ENCODE measurements at regions not wholly inside any gene's neighbourhood (a gene's known extent, or its start where the extent isn't known, plus 50 kb on each side); places are given as distances from the start of the nearest gene placed in this dataset.

DNA sequence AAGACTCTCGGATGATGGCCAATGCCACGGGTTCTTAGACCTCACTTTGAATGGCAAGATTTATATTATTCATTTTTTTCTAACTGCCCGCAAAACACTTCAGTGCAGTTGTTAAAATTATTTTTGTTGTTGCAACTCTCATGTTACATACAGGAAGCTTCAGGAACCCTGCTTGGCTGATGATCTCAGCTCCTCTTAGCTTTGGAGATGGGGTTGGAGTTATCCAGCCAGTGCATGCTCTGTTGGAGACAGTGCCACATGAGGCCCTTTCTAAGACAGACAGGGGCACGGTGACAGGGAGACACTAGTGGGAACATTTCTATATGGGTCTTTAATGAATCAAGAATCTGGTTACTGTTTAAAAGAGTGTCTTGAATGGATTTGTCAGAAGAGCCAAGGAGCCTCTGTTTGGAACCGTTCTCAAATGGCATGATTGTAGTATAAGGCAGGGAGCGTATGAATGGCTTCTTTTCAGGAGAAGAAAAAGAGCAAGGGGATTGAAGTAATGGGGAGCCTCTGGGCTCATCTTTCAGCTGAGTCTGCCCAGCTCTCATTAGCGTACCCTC lies 61.9 kb upstream of the ENPP6 start:
- no peak for TF ChIP-seq CHD2 (IDR thresholded peaks at IDR 0.05; ENCODE audit: low read length, partially characterized antibody)
- TF ChIP-seq, protein P1, sequence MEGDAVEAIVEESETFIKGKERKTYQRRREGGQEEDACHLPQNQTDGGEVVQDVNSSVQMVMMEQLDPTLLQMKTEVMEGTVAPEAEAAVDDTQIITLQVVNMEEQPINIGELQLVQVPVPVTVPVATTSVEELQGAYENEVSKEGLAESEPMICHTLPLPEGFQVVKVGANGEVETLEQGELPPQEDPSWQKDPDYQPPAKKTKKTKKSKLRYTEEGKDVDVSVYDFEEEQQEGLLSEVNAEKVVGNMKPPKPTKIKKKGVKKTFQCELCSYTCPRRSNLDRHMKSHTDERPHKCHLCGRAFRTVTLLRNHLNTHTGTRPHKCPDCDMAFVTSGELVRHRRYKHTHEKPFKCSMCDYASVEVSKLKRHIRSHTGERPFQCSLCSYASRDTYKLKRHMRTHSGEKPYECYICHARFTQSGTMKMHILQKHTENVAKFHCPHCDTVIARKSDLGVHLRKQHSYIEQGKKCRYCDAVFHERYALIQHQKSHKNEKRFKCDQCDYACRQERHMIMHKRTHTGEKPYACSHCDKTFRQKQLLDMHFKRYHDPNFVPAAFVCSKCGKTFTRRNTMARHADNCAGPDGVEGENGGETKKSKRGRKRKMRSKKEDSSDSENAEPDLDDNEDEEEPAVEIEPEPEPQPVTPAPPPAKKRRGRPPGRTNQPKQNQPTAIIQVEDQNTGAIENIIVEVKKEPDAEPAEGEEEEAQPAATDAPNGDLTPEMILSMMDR (IDR thresholded peaks at IDR 0.05): no peak
- TF ChIP-seq FOSL2 (IDR thresholded peaks at IDR 0.05): no peak
- no peak for TF ChIP-seq FOSL2 (CRISPR knock-in tag; IDR thresholded peaks at IDR 0.05)
- TF ChIP-seq, protein P2, sequence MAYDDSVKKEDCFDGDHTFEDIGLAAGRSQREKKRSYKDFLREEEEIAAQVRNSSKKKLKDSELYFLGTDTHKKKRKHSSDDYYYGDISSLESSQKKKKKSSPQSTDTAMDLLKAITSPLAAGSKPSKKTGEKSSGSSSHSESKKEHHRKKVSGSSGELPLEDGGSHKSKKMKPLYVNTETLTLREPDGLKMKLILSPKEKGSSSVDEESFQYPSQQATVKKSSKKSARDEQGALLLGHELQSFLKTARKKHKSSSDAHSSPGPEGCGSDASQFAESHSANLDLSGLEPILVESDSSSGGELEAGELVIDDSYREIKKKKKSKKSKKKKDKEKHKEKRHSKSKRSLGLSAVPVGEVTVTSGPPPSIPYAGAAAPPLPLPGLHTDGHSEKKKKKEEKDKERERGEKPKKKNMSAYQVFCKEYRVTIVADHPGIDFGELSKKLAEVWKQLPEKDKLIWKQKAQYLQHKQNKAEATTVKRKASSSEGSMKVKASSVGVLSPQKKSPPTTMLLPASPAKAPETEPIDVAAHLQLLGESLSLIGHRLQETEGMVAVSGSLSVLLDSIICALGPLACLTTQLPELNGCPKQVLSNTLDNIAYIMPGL (CRISPR knock-in tag; IDR thresholded peaks at IDR 0.05; ENCODE audit: borderline replicate concordance): no peak
- no peak for TF ChIP-seq MYC (IDR thresholded peaks at IDR 0.05; ENCODE audit: borderline replicate concordance, low read length)
- TF ChIP-seq, protein P3, sequence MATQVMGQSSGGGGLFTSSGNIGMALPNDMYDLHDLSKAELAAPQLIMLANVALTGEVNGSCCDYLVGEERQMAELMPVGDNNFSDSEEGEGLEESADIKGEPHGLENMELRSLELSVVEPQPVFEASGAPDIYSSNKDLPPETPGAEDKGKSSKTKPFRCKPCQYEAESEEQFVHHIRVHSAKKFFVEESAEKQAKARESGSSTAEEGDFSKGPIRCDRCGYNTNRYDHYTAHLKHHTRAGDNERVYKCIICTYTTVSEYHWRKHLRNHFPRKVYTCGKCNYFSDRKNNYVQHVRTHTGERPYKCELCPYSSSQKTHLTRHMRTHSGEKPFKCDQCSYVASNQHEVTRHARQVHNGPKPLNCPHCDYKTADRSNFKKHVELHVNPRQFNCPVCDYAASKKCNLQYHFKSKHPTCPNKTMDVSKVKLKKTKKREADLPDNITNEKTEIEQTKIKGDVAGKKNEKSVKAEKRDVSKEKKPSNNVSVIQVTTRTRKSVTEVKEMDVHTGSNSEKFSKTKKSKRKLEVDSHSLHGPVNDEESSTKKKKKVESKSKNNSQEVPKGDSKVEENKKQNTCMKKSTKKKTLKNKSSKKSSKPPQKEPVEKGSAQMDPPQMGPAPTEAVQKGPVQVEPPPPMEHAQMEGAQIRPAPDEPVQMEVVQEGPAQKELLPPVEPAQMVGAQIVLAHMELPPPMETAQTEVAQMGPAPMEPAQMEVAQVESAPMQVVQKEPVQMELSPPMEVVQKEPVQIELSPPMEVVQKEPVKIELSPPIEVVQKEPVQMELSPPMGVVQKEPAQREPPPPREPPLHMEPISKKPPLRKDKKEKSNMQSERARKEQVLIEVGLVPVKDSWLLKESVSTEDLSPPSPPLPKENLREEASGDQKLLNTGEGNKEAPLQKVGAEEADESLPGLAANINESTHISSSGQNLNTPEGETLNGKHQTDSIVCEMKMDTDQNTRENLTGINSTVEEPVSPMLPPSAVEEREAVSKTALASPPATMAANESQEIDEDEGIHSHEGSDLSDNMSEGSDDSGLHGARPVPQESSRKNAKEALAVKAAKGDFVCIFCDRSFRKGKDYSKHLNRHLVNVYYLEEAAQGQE (IDR thresholded peaks at IDR 0.05): no peak
- no peak for TF ChIP-seq CBX2 (IDR thresholded peaks at IDR 0.05; ENCODE audit: borderline replicate concordance, low read depth)
- TF ChIP-seq HEYL (CRISPR knock-in tag; IDR thresholded peaks at IDR 0.05): no peak
- no peak for TF ChIP-seq PHF8 (IDR thresholded peaks at IDR 0.05; ENCODE audit: borderline replicate concordance, low read depth)

Measured in A549 (cell line).